ENCODE measurements at regions not wholly inside any gene's neighbourhood (a gene's known extent, or its start where the extent isn't known, plus 50 kb on each side); places are given as distances from the start of the nearest gene placed in this dataset.

DNA sequence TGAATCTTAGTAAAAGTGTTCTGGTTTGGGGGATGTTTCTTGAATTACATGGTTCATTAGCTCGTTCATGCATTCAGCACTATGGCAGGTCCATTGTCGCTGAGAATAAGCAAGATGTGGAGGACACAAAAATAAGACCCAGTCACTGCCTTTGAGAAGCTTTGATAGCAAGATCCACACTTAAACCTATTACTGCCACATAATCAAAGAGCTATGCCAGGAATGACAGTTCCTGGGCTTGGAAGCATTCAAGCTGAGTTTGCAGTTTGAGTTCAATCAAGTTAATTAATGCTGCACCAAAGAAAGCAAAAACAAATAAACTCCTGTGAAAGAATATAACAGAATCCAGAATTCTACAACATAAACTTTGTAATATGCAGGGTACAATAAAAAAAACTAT is 131.8 kb downstream of the MIS18A start:
- H3K4me3 ChIP-seq (ENCODE audit: control insufficient read depth, low read depth, low read length): no peak overlapping the region
- no peak for DNase-seq (ENCODE audit: low read depth)
- TF ChIP-seq, protein P1, sequence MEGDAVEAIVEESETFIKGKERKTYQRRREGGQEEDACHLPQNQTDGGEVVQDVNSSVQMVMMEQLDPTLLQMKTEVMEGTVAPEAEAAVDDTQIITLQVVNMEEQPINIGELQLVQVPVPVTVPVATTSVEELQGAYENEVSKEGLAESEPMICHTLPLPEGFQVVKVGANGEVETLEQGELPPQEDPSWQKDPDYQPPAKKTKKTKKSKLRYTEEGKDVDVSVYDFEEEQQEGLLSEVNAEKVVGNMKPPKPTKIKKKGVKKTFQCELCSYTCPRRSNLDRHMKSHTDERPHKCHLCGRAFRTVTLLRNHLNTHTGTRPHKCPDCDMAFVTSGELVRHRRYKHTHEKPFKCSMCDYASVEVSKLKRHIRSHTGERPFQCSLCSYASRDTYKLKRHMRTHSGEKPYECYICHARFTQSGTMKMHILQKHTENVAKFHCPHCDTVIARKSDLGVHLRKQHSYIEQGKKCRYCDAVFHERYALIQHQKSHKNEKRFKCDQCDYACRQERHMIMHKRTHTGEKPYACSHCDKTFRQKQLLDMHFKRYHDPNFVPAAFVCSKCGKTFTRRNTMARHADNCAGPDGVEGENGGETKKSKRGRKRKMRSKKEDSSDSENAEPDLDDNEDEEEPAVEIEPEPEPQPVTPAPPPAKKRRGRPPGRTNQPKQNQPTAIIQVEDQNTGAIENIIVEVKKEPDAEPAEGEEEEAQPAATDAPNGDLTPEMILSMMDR (conservative IDR thresholded peaks at IDR 0.05; ENCODE audit: control insufficient read depth, insufficient read depth, low read depth, low read length): no peak

DNA sequence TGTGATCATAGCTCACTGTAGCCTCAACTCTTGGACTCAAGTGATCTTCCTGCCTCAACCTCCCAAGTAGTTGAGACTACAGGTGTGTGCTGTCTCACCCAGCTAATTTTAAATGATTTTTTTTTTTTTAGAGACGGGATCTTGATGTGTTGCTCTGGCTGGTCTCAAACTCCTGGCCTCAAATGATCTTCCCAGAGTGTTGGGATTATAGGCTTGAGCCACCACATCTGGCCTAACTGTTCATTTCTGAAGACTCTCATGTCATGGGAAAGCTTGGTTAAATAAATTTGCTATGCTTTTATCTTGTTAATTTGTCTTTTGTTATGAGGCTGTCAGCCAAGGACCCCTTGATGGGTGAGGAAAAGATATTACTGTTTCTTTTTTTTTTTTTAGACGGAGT is 134.0 kb downstream of the MIS18A start:
- no peak for DNase-seq (ENCODE audit: low read depth)
- no peak overlapping the region for H3K4me3 ChIP-seq (ENCODE audit: control insufficient read depth, low read depth, low read length)
- TF ChIP-seq, protein P1 (conservative IDR thresholded peaks at IDR 0.05; ENCODE audit: control insufficient read depth, insufficient read depth, low read depth, low read length): no peak

DNA sequence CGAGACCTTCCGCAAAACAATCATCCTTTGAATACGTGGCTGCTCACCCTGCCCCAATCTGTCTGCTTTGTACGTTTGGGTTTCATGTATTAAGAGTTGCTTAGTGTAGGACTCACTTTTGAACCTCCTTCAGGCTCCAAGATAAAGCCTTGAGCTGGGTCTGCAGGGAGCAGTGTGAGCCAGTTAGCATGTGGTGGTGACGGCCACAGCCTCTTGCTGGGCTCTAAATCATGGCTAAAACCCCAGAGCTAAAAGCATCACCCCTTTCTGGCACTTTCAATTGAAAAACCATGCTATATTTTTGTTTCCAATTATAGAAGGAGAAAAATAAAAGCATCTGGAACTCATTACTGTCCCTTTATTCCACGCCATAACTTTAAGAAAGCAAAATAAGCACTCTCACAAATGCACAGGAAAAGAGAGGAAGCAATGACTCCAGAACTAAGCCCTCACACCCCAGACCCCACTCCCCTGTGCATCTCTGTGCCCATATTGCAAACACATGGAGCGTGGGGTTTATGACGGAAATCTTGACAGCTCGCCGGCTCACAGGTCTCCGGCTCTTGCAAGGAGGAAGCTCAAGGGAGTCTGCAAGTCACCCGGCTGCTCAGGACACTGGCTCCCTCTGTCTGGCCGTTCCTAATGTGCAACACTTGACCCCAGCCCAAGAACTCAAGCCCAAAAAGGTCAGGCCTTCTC is 135.5 kb downstream of the MIS18A start:
- TF ChIP-seq, protein P1 (conservative IDR thresholded peaks at IDR 0.05; ENCODE audit: control insufficient read depth, insufficient read depth, low read depth, low read length): peak; percentile 26
- peak; percentile 70 for DNase-seq (ENCODE audit: low read depth)
- no peak overlapping the region for H3K4me3 ChIP-seq (ENCODE audit: control insufficient read depth, low read depth, low read length)

DNA sequence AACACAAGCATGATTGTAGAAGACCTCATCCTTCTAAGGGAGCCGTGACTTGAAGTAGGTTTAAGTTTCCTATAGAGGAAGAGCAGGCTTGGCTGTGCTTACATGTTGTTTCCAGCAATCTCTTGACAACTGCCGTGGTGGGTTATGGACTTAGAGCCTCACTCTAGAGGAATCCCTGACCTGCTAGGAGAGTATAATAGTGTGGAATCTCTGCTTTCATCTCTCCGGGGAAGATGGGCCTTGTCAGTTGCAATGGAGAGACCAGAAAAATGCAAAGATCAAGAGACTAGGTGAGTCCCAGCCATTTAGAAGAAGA is 137.6 kb downstream of the MIS18A start:
- TF ChIP-seq, protein P1 (conservative IDR thresholded peaks at IDR 0.05; ENCODE audit: control insufficient read depth, insufficient read depth, low read depth, low read length): no peak
- DNase-seq (ENCODE audit: low read depth): no peak
- H3K4me3 ChIP-seq (ENCODE audit: control insufficient read depth, low read depth, low read length): no peak overlapping the region

DNA sequence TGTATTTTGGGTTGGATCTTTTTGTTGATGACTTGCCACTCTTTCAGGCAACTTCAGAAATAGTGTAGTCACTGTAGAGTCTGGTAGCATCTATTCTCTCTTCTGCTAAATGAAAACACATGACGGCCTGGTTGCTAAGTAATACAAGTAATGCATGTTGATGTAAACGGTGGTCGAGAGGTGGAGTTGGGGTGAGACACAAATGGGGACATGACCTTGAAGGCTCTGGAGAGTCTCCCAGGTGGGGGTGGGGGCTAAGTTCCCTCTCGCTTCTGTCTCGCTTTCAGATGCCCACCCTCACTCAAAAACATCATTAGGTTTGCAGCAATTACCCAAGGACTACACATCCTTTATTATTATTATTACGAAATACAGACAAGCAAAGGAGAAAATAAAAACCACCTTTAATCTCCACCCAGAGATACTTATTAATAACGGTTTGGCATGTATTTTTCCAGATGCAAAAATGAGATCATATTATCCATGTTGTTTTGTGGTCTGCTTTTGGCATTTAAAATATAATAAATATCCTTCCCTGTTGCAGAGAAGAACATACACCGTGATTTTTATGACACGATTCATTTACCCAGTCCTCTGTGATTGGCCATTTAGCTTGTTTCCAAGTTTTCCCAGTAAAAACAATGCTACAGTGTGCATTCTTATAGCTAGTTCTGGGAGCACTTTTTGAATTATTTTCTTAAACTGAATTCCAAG is 138.1 kb downstream of the MIS18A start:
- peak; percentile 54 for DNase-seq (ENCODE audit: low read depth)
- TF ChIP-seq, protein P1 (conservative IDR thresholded peaks at IDR 0.05; ENCODE audit: control insufficient read depth, insufficient read depth, low read depth, low read length): no peak
- no peak overlapping the region for H3K4me3 ChIP-seq (ENCODE audit: control insufficient read depth, low read depth, low read length)

DNA sequence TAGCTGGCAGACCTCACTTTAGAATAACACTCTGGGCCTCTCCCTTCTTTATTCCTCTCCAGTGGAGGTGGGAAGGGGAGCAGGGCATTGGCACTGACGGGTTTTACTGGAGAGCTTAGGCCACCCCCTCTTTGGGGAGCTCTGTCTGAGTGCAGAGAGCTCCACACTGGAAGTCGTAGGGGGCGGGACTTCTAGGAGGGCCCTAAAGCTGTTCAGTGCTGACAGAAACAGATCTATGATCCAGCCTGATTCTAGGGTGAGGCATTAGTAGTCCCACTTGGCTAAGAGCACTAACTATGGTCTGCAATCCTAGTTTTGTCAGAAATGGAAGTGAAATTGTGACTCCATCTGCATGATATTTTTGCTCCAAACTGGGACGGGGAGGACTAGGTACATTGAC is 138.7 kb downstream of the MIS18A start:
- TF ChIP-seq, protein P1 (conservative IDR thresholded peaks at IDR 0.05; ENCODE audit: control insufficient read depth, insufficient read depth, low read depth, low read length): no peak
- peak; percentile 9 for DNase-seq (ENCODE audit: low read depth)
- no peak overlapping the region for H3K4me3 ChIP-seq (ENCODE audit: control insufficient read depth, low read depth, low read length)

Measured in fibroblast of mammary gland (primary cell).